ENCODE measurements at regions not wholly inside any gene's neighbourhood (a gene's known extent, or its start where the extent isn't known, plus 50 kb on each side); places are given as distances from the start of the nearest gene placed in this dataset.

GRCh38 chrX:128691872-128692271 lies 639.7 kb upstream of the ACTRT1 start:
- TF ChIP-seq, protein P1, sequence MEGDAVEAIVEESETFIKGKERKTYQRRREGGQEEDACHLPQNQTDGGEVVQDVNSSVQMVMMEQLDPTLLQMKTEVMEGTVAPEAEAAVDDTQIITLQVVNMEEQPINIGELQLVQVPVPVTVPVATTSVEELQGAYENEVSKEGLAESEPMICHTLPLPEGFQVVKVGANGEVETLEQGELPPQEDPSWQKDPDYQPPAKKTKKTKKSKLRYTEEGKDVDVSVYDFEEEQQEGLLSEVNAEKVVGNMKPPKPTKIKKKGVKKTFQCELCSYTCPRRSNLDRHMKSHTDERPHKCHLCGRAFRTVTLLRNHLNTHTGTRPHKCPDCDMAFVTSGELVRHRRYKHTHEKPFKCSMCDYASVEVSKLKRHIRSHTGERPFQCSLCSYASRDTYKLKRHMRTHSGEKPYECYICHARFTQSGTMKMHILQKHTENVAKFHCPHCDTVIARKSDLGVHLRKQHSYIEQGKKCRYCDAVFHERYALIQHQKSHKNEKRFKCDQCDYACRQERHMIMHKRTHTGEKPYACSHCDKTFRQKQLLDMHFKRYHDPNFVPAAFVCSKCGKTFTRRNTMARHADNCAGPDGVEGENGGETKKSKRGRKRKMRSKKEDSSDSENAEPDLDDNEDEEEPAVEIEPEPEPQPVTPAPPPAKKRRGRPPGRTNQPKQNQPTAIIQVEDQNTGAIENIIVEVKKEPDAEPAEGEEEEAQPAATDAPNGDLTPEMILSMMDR (IDR thresholded peaks at IDR 0.05; ENCODE audit: low read length) = no peak
- TF ChIP-seq EZH2 (optimal IDR thresholded peaks at IDR 0.05; ENCODE audit: low read depth, low read length) = no peak
